ENCODE measurements at regions not wholly inside any gene's neighbourhood (a gene's known extent, or its start where the extent isn't known, plus 50 kb on each side); places are given as distances from the start of the nearest gene placed in this dataset.

- H3K4me2 ChIP-seq (ENCODE audit: low read length): no peak overlapping the region
- H2AFZ ChIP-seq (ENCODE audit: low read depth, low read length, poor library complexity, severe bottlenecking): no peak overlapping the region
- no peaks in the 10 kb centered on the region for H3K4me1 ChIP-seq (ENCODE audit: control insufficient read depth in 1 of 2, insufficient read depth in 2 of 2, low read length in 2 of 2)
- H3K9me2 ChIP-seq (ENCODE audit: insufficient read depth): no peaks in the 10 kb centered on the region
- H3K27me3 ChIP-seq (ENCODE audit: insufficient read depth, low read length): no peaks in the 10 kb centered on the region
- CTCF ChIA-PET: no interaction called here
- no peak overlapping the region for H3K27ac ChIP-seq (ENCODE audit: low read depth, low read length)
- intact Hi-C loops (cut with micrococcal nuclease): loop anchor here (10.0 kb wide), 1 partner anchor 152 kb away; no protein-coding TSS in a partner anchor
- DNase-seq (ENCODE audit: low read depth, low spot score) (no peak), ATAC-seq (no peak)
- RAD21 ChIA-PET (ENCODE audit: low non-redundant PET in 1 of 2, low total read pairs in 2 of 2, uncharacterized antibody in 2 of 2, unreplicated experiment in 2 of 2): no interaction called here
- no peak for TF ChIP-seq EZH2 (IDR thresholded peaks at IDR 0.05)
- TF ChIP-seq POLR2AphosphoS5 (IDR thresholded peaks at IDR 0.05; ENCODE audit: low read depth, low read length): no peak
- no peak for TF ChIP-seq ELF1 (IDR thresholded peaks at IDR 0.05; ENCODE audit: borderline replicate concordance, low read depth)
- TF ChIP-seq FOSL1 (IDR thresholded peaks at IDR 0.05; ENCODE audit: low read depth): no peak
- no peak for TF ChIP-seq EZH2phosphoT487 (IDR thresholded peaks at IDR 0.05; ENCODE audit: borderline replicate concordance)
- no peak for TF ChIP-seq POLR2A (IDR thresholded peaks at IDR 0.05; ENCODE audit: borderline replicate concordance, extremely low read depth, insufficient read depth, insufficient read length)
- no peak for TF ChIP-seq ZBTB33 (IDR thresholded peaks at IDR 0.05; ENCODE audit: extremely low read depth, insufficient replicate concordance, low read length)
- no peak for TF ChIP-seq SP1 (IDR thresholded peaks at IDR 0.05; ENCODE audit: low read depth)
- no peak for TF ChIP-seq ZNF274 (IDR thresholded peaks at IDR 0.05; ENCODE audit: low read depth, low read length)
- TF ChIP-seq YY1 (IDR thresholded peaks at IDR 0.05; ENCODE audit: extremely low read depth, insufficient replicate concordance, low read depth, low read length): no peak
- no peak for TF ChIP-seq CEBPB (IDR thresholded peaks at IDR 0.05; ENCODE audit: low read depth)
- TF ChIP-seq ATF3 (IDR thresholded peaks at IDR 0.05): no peak
- no peak for TF ChIP-seq CBX3 (IDR thresholded peaks at IDR 0.05; ENCODE audit: low read depth)
- TF ChIP-seq TCF7L2 (IDR thresholded peaks at IDR 0.05; ENCODE audit: borderline replicate concordance, extremely low read depth, insufficient read depth, insufficient read length): no peak
- no peak for TF ChIP-seq SIN3A (IDR thresholded peaks at IDR 0.05; ENCODE audit: low read depth)
- TF ChIP-seq ZFX (IDR thresholded peaks at IDR 0.05): no peak
- TF ChIP-seq EGR1 (IDR thresholded peaks at IDR 0.05; ENCODE audit: low read depth): no peak
- H3K9ac ChIP-seq (ENCODE audit: low read length): no peak overlapping the region
- H3K9me3 ChIP-seq (ENCODE audit: control insufficient read depth in 1 of 2, insufficient read depth in 1 of 2, low read depth in 1 of 2, low read length in 2 of 2): no peaks in the 10 kb centered on the region
- H3K4me3 ChIP-seq (replicated peaks in 1 of 2; ENCODE audit: low read depth in 1 of 2, low read length in 2 of 2): no peak overlapping the region
- BruUV-seq (replicated peaks): no TSS peak
- no peaks in the 10 kb centered on the region for H3K36me3 ChIP-seq (ENCODE audit: control insufficient read depth in 1 of 2, insufficient read depth in 2 of 2, low read length in 2 of 2)
- no peaks in the 10 kb centered on the region for H4K20me1 ChIP-seq (ENCODE audit: insufficient read depth)
- H3K79me2 ChIP-seq (ENCODE audit: insufficient read depth, low read length): no peaks in the 10 kb centered on the region
- POLR2A ChIA-PET: no interaction called here
These were observed 83.1 kb downstream of the VEGFA start for GRCh38 chr6:43853066-43853650.

Measured in HCT116 (cell line).